ENCODE measurements at regions not wholly inside any gene's neighbourhood (a gene's known extent, or its start where the extent isn't known, plus 50 kb on each side); places are given as distances from the start of the nearest gene placed in this dataset.

GRCh38 chr12:27176765-27177164 lies 67.3 kb upstream of the STK38L start:
- TF ChIP-seq CTCF (IDR thresholded peaks at IDR 0.05; ENCODE audit: borderline replicate concordance, extremely low read depth, low read length, poor library complexity, severe bottlenecking) = no peak
- no peak for TF ChIP-seq EZH2 (IDR thresholded peaks at IDR 0.05; ENCODE audit: borderline replicate concordance, low read depth, low read length, severe bottlenecking)

All from DND-41 (cell line).